HG03064 (cell line): ENCODE measurements at regions not wholly inside any gene's neighbourhood (a gene's known extent, or its start where the extent isn't known, plus 50 kb on each side); places are given as distances from the start of the nearest gene placed in this dataset.
"Not testable (repeated sequence)": the region's sequence is repeated elsewhere in the genome, so short reads cannot be mapped to it uniquely, and the experiment has no call there.

Experiments used
- ATAC-seq: cut with Tn5 transposase; IDR thresholded peaks from one replicate; pipeline ENCODE4 v1.9.1; 2021; ENCODE audit warnings: low read depth; ENCODE audit not compliant: unreplicated experiment

DNA sequence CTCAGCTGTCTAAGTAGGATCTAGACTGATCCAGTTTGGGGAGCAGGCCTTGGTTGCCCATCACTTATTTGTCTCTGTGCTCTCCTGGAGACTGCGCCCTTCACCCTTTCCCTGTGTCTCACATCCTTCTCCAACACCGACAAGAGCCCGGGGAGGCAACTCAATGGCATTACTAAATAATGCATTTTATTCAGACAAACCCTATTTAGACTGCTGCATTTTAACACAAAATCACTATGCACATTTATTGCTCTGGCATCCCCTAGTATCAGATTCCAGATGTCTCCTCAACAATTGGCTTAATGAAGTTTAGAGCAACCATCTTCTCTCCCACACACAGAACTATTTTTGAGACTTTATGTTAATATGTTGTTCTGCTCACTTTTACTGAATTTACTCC is 436.4 kb upstream of the CHRM3 start:
- ATAC-seq: no peak

DNA sequence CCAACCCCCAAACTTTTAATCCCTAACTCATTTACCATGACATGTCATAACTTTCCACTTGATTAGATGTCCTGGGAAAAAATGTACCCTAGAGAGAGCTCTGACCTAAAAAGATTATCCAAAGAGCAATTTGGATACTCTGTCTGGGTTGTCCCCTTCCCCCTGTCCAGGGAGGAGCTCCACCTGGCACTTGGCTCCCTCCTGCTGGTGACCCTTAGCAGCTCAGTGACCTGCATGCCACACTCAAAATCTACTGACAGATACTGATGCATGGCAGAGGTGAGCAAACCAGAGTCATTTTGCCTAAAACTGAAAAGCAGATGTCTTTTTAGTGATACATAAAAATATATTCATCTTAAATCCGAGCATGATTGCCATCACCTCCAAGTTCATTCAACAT is 442.3 kb upstream of the CHRM3 start:
- ATAC-seq: no peak

DNA sequence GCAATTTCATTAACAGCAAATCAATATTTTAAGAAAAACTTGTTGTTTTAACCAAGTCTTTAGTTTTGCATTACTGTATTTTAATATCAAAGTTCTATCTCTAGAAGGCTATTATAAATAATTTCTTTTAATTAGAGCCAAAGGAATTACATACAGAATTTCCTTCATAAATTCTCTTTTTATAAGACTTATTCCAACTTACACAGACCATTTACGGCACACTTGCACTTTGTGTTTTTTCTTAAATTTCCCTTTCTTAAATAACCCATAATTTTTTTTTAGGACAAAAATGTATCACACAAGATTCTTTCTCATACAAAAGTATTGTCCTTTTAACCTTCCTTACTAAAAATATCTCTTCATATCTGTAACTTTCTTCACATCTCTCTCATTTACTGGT is 458.5 kb upstream of the CHRM3 start:
- no peak for ATAC-seq

DNA sequence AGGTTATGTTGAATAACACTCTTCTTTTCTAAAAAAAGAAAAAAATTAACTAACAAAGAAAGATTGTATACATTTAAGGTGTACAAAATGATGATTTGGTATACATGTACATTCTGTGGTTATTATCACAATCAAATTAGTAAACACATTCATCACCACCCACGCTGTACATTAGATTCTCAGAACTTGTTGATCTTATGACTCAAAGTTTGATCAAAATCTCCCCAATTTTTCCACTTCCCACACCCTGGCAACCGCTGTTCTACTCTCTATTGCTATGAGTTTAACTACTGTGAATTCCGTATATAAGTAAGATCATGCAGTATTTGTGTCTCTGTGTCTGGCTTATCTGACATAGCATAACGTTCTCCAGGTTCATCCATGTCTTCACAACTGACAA is 469.5 kb upstream of the CHRM3 start:
- no peak for ATAC-seq

DNA sequence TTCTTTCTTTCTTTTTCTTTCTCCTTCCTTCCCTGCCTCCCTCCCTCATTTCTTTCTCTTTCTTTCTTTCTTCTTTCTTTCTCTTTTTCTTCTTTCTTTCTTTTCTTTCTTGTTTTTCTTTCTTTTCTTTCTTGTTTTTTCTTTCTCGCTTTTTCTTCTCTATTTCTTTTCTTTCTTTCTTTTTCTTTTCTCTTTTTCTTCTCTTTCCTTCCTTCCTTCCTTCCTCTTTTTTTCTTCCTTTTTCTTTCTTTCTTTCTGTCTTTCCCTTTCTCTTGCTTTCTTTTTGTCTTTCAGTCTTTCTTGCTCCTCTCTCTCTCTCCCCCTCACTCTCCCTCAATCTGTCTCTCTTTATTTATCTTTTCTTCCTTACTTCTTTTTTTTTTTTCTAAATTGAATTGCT is 472.0 kb upstream of the CHRM3 start:
- ATAC-seq: no peak

DNA sequence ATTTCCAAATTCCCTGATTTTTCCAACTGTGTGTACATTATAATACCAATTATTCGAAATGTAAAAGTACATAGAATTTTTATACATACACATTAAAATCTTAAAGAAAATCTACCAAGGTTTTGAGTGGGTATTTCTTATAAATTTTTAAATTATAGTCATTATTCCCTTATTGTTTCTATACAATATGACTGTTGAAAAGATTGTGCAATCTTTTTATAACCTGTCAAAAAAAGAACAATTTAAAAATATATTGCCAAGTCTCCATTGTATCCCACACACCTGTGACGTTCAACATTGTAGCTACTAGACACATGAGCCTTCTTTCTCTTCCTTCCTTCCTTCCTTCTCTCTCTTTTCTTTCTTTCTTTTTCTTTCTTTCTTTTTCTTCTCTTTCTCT is 473.2 kb upstream of the CHRM3 start:
- ATAC-seq: no peak

DNA sequence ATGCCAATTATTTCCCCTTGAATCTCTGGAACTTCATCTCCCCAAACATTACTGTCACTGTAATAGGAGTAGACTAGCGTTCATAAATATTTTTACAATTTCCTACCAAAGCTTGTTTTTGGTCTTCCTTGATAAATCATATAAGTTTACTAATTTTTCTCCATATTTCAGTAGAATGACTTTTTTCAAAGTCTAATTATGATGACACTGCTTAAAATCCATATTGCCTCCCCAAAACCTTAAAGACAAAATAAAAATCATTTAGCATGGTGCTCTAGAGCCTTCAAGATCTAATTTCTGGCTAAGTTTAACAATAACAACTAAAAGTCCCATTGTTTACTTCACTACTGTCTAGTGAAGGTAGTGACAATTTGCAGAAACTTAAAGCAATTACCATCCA is 474.2 kb upstream of the CHRM3 start:
- no peak for ATAC-seq

DNA sequence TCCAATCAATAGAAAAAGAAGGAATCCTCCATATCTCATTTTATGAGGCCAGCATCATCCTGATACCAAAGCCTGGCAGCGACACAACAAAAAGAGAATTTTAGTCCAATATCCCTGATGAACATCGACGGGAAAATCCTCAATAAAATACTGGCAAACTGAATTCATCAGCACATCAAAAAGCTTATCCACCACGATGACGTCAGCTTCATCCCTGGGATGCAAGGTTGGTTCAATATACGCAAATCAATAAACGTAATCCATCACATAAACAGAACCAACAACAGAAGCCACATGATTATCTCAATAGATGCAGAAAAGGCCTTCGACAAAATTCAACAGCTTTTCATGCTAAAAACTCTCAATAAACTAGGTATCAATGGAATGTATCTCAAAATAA is 483.6 kb upstream of the CHRM3 start:
- ATAC-seq: not testable (repeated sequence)

DNA sequence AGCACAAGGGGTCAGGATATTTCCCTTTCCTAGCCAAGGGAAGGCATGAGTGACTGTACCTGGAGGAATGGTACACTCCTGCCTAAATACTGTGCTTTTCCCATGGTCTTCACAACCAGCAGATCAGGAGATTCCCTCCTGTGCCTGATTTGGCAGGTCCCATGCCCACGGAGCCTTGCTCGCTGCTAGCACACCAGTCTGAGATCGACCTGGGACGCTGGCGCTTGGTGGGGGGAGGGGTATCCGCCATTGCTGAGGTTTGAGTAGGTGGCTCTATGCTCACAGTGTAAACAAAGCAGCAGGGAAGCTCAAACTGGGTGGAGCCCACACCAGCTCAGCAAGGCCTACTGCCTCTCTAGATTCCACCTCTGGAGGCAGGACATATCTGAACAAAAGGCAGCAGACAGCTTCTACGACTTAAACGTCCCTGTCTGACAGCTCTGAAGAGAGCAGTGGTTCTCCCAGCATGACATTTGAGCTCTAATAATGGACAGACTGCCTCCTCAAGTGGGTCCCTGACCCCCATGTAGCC is 486.0 kb upstream of the CHRM3 start:
- no peak for ATAC-seq

DNA sequence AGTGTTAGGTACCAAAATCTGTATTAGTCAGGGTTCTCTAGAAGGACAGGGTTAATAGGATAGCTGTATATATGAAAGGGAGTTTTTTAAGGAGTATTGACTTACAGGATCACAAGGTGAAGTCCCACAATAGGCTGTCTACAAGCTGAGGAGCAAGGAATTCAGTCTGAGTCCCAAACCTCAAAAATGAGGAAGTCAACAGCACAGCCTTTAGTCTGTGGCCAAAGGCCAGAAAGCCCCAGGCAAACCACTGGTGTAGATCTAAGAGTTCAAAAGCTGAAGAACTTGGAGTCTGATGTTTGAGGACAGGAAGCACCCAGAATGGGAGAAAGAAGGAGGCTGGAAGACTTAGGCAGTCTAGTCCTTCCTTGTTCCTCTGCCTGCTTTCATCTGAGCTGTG is 487.5 kb upstream of the CHRM3 start:
- no peak for ATAC-seq

DNA sequence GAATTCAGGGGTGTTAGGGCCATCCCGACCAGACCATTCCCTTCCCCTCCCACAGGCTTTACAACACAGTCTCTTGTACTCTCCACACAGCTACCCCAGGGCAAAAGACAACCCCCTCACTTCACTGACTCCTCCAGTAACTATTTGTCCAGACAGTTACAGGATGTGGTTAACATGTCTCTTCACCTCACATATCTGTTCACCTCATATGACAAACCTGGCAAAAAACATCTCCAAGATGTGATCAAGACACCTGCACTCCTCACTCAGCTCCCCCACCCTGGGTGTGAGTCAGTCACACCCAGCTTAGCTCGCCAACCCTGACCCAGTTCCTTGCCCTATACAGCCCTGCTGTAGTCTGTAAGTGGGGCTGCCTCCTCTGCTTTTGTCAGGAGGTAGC is 490.5 kb upstream of the CHRM3 start:
- no peak for ATAC-seq

DNA sequence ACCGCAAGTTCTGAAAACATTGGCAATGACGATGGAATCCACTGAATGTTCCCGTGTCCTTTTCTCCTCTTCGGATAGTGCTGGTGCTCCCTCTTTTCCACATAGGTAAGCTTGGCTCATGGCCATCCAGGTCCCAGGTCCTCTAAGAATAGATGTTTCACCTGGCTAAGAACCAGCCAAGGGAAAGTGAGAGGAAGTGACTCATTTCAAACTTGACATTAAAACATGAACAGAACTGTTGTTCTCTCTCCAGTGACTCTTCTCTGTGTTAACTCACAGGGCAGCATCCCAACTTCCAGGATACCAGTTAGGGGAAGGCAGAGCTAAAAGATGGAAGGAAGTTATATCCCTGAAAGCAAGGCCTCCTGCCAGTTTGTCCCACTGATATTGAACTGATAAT is 493.8 kb upstream of the CHRM3 start:
- ATAC-seq: no peak

DNA sequence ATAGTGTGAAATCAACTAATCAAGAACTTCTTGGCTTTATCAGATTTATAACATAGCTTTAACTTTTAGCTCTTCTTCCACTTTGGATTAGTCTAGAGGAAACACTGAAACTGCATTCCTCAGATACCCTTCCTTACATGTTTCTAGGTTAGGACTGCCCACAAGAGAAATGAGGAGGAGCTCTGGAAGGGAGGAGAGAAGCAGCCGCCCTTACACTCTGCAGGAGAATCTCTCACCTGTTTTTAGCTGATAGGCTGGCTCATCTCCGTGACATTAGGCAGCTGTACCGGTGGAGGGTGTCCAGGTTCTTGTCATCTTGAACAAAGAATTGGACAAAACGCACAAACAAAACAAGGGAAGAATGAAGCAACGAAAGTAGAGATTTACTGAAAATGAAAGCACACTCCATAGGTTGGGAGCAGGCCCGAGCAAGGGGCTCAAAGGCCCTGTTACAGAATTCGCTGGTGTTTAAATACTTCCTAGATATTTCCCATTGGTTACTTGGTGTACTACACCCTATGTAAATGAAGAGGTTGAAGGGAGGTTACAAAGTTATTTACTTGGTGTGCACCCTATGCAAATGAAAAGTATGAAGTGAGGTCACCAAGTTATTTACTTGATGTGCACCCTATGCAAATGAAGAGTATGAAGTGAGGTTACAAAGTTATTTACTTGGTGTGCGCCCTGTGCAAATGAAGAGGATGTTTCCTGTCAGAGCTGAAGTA is 524.9 kb upstream of the CHRM3 start:
- ATAC-seq: no peak

DNA sequence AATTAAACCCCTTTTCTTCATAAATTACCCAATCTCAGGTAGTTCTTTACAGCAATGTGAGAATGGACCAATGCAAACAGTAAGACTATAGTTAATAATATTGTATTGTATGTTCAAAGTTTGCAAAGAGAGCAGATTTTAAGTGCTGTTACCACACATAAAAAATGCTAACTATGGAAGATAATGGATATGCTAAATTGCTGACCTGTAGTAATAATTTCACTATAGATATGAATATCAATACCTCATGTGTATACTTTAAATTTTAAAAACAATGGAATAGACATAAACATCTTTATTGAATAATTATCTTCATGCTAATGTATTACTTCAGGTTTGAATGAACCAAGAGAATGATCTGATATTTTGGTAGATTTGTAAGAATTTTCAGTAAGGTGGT is 552.4 kb upstream of the CHRM3 start:
- no peak for ATAC-seq

DNA sequence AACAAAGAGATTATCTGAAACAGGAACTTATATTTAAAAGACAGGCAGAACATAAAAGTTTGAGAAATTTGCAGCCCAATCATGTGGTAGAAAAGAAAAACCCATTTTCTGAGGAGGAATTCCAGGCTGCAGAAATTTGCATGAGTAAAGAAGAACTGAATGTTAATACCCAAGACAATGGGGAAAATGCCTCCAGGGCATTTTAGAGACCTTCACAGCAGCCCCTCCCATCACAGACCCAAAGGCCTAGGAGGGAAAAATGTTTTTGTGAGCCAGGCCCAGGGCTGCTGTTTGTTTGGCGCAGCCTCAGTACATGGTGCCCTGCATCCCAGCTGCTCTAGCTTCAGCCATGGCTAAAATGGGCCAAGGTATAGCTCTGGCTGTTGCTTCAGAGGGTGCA is 554.3 kb upstream of the CHRM3 start:
- ATAC-seq: no peak

DNA sequence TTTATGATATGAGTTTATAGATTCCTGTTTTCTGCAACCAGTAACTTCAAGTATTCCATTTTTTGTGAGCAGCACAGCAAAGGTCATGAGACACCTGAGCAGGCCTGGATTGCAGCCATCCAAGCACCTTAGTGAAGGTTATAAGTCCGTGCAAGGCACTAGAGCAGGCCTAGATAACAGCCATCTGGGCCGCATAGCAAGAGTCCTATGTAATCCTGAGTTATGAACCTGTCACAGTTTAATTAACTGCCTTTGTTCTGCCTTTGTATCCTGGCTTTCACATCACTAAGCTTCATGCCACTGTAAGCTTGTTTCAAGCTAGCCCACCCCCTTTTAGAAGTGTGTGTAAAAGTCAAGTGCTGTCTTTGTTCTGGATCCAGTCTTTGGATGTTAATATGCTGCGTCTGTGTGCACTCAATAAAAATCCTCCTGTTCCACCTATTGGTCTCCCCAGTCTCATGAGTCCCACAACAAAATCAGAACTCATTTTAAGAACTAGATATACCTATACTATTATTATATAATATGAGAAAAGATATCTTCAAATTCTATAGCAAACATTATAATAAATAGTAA is 556.2 kb upstream of the CHRM3 start:
- ATAC-seq: no peak

DNA sequence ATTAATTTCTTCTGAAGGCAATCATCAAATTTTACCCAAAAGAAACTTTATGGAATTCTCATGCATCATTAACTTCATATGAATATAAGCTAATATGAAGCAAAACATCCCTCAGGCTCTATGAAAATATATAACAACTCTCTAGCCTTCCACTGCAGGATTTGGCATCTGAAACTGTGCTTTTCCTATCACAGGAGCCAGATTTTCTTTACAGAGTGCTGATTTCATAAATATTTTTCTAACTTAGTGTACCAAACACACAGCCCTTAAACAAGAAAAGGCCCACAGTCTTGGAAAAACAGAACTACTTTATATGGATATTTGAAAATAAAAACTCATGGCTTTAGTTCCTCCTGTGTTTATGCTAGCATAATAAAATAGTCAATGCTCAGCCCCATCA is 559.5 kb upstream of the CHRM3 start:
- no peak for ATAC-seq

DNA sequence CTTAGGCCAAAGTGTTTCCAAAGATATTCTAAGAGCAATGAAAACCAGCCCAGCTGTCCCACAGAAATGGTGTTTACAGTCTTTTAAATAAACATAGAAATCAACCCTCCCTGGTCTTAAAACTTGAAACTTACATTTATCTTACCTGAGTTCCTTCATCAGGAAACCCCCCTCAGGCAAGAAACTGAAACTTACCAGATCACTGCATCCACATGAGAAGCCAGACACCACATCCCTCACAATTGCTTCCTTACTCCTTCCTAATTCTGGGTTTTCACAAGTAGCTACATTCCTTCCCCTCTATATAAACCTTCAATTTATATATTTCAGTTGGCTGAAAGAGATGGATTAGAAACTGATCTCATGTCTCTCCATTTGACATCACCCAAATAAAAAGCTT is 563.0 kb upstream of the CHRM3 start:
- ATAC-seq: no peak

DNA sequence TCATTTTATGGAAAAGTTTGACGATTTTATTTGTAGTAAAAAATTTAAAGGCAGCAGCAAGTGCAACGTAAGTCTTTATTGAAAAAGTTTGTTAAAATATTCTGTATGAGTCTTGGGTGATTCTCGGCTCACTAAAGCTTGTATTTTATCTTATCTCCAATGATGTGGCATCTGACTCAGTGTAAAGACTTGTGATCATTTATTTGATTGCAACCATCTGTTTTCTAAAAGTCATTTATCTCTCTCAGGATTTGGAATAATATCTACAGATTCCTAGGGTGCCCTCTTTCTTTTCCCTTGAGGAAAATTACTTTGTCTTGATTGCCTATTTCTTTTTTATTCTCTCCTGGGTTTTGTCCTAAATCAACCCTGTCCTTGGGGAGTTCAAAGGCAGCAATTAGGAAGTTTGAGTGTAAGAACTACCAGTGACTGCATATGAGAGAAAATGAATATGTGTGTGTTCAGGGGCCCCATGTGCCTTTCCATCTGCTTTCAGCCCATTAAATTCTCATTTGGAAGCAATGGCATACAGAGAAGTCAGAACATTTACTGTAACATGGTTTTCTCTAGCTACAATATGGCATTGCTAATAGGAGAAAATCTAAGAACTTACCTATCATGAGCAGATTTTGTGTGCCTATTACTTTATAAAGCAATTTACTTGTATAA is 575.0 kb upstream of the CHRM3 start:
- no peak for ATAC-seq

DNA sequence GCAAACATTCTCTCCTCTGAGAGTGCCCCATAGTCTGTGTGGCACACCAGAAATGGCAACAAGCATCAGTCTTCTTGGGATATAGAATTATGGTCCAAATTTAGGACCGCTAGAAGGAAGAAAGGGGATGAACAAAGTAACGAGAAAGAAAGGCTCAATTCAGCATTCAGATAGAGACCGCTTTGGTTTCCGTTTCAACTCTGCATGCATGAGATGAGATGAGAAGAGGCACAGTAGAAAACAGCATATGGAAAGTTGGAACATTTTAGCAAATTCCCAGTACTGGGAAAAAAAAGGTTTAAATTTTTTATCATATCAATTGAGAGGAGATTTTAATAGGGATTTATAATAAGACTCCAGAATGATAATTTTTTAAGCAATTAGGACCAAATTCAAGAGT is 595.5 kb upstream of the CHRM3 start:
- no peak for ATAC-seq

DNA sequence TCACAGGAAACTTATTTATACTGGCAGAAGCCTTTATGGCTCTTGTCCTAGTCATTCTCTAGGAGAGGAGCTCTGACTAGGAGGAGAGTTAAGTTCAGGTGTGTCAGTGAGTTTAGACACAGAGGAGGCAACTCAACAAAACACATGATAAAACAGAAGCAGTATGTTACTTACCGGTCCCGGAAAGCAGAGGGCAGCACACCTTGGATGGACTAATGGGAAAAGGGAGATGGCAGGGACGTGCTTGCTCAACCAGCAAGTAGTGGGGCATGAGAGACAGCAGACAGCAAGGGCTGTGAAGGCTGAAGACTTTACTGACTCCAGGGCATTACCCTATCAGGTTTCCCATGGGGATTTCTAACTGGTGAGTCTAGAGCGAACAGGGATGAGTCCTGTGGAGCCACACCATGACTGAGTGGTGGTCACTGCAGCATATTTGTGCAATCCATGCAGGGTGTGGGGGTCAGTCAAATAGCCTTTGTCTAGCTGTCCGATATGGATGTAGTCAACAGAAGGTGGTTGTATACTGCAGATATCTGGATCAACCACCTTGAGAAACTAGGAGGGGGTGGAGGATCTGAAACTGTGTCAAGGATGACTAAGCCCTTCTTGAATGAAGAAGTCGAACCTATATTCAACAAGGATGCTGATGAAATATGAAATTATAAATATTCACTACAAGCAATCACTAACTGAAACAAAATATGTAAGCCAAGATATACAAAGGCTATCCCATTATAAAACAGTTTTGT is 596.3 kb upstream of the CHRM3 start:
- no peak for ATAC-seq
